ENCODE measurements at regions not wholly inside any gene's neighbourhood (a gene's known extent, or its start where the extent isn't known, plus 50 kb on each side); places are given as distances from the start of the nearest gene placed in this dataset.

DNA sequence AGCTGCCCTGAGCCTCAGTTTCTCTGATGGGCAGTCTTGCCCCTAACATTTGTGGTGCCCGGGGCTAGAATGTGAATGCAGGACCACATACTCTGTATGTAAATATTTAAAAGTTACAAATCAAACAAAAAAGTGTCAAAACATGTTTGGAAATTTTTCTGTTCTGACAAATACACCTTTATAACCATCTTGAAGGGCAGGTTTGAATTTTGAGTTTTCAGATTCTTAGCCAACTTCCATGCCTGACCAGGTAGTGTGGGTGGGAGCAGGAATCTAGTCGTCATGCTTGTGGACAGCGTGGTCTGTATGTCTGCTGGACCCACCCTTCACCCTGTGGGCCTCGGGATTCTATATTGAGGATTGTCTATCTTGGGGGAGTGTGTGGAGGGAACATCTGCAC, 325.1 kb downstream of the SOX4 start:
- intact Hi-C loops (cut with DNase I) = no loop called here
- H3K27ac ChIP-seq (replicated peaks in 1 of 4) = no peak overlapping the region
- TF ChIP-seq POLR2AphosphoS5 (IDR thresholded peaks at IDR 0.05) (no peak), POLR2A (IDR thresholded peaks at IDR 0.05; ENCODE audit: low read depth) (no peak), EP300 (IDR thresholded peaks at IDR 0.05) (no peak)
- TF ChIP-seq, protein P1, sequence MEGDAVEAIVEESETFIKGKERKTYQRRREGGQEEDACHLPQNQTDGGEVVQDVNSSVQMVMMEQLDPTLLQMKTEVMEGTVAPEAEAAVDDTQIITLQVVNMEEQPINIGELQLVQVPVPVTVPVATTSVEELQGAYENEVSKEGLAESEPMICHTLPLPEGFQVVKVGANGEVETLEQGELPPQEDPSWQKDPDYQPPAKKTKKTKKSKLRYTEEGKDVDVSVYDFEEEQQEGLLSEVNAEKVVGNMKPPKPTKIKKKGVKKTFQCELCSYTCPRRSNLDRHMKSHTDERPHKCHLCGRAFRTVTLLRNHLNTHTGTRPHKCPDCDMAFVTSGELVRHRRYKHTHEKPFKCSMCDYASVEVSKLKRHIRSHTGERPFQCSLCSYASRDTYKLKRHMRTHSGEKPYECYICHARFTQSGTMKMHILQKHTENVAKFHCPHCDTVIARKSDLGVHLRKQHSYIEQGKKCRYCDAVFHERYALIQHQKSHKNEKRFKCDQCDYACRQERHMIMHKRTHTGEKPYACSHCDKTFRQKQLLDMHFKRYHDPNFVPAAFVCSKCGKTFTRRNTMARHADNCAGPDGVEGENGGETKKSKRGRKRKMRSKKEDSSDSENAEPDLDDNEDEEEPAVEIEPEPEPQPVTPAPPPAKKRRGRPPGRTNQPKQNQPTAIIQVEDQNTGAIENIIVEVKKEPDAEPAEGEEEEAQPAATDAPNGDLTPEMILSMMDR (IDR thresholded peaks at IDR 0.05) = no peak
- no peaks in the 10 kb centered on the region for H3K27me3 ChIP-seq
- 95% methylated on average over 4 of the region's 4 CpGs for WGBS
- DNase-seq (ENCODE audit: extremely low spot score) = no peak
- H3K4me1 ChIP-seq = peaks cover 5 to 16% (median 12%) of the 10 kb centered on the region in 4 donors
- H3K9me3 ChIP-seq = no peaks in the 10 kb centered on the region
- H3K4me3 ChIP-seq = no peak overlapping the region
- H3K36me3 ChIP-seq = no peaks in the 10 kb centered on the region

DNA sequence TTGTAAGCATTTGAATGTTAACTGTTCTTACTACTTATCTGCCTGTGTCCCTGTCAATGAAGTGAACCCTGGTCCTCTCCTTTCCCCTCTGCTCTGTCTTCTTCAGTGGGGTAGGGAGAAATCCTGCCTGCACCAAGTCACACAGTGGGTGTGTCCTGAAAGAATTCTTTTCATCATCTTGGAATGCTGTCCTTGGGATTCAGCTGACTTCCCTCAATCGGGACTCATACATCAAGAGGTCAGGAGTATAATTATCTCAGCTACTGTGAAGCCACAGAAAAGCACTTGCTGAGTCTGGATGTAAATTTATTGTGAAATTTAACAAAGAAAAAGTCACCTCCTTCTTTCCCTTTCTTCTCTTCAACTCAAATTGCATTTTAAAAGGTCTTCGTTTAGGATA, 328.5 kb downstream of the SOX4 start:
- 84% methylated on average over 2 of the region's 2 CpGs for WGBS

GRCh38 chr6:21924002-21924401, 330.5 kb downstream of the SOX4 start:
- DNase-seq (ENCODE audit: extremely low spot score) = no peak
- H3K36me3 ChIP-seq = no peaks in the 10 kb centered on the region
- H3K4me3 ChIP-seq = no peak overlapping the region
- no peaks in the 10 kb centered on the region for H3K9me3 ChIP-seq
- intact Hi-C loops (cut with DNase I) = no loop called here
- no peaks in the 10 kb centered on the region for H3K4me1 ChIP-seq
- TF ChIP-seq POLR2A (IDR thresholded peaks at IDR 0.05; ENCODE audit: low read depth) (no peak), POLR2AphosphoS5 (IDR thresholded peaks at IDR 0.05) (no peak), EP300 (IDR thresholded peaks at IDR 0.05) (no peak)
- TF ChIP-seq, protein P1 (IDR thresholded peaks at IDR 0.05) = no peak
- no peak overlapping the region for H3K27ac ChIP-seq (replicated peaks in 1 of 4)
- no peaks in the 10 kb centered on the region for H3K27me3 ChIP-seq
- WGBS = 88% methylated on average over 3 of the region's 3 CpGs

More for the DNA sequence above, 328.5 kb downstream of the SOX4 start:
- H3K4me1 ChIP-seq = no peaks in the 10 kb centered on the region
- TF ChIP-seq POLR2A (IDR thresholded peaks at IDR 0.05; ENCODE audit: low read depth) (no peak), POLR2AphosphoS5 (IDR thresholded peaks at IDR 0.05) (no peak), EP300 (IDR thresholded peaks at IDR 0.05) (no peak)
- TF ChIP-seq, protein P1 (IDR thresholded peaks at IDR 0.05) = no peak
- H3K9me3 ChIP-seq = no peaks in the 10 kb centered on the region
- no peak overlapping the region for H3K4me3 ChIP-seq
- DNase-seq (ENCODE audit: extremely low spot score) = no peak
- H3K27me3 ChIP-seq = no peaks in the 10 kb centered on the region
- intact Hi-C loops (cut with DNase I) = no loop called here
- H3K27ac ChIP-seq (replicated peaks in 1 of 4) = no peak overlapping the region
- H3K36me3 ChIP-seq = no peaks in the 10 kb centered on the region

DNA sequence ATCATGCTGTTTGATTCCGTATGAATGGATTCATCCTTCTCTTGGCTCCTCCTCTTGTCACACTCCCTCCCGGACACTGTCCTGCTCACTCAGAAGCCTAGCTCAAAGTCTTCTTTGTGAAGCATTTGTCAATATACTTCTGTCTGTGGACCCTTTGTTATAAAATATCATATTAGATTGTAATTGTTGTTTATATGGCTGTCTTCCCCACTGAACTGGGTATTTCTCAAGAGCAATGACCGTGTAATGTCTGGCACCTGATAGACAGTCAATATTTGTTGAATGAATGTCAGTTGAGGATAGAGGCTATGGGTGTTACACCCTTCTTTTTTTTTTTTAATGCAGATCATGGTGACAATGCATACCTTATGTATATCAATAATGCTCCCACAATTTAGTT, 335.3 kb downstream of the SOX4 start:
- WGBS = 83% methylated on average over 3 of the region's 3 CpGs
- no peak for DNase-seq (ENCODE audit: extremely low spot score)
- no peak overlapping the region for H3K4me3 ChIP-seq
- intact Hi-C loops (cut with DNase I) = no loop called here
- no peaks in the 10 kb centered on the region for H3K9me3 ChIP-seq
- H3K36me3 ChIP-seq = no peaks in the 10 kb centered on the region
- no peak overlapping the region for H3K27ac ChIP-seq (replicated peaks in 1 of 4)
- TF ChIP-seq, protein P1 (IDR thresholded peaks at IDR 0.05) = no peak
- TF ChIP-seq EP300 (IDR thresholded peaks at IDR 0.05) (no peak), POLR2AphosphoS5 (IDR thresholded peaks at IDR 0.05) (no peak), POLR2A (IDR thresholded peaks at IDR 0.05; ENCODE audit: low read depth) (no peak)
- H3K4me1 ChIP-seq = no peaks in the 10 kb centered on the region
- H3K27me3 ChIP-seq = no peaks in the 10 kb centered on the region

DNA sequence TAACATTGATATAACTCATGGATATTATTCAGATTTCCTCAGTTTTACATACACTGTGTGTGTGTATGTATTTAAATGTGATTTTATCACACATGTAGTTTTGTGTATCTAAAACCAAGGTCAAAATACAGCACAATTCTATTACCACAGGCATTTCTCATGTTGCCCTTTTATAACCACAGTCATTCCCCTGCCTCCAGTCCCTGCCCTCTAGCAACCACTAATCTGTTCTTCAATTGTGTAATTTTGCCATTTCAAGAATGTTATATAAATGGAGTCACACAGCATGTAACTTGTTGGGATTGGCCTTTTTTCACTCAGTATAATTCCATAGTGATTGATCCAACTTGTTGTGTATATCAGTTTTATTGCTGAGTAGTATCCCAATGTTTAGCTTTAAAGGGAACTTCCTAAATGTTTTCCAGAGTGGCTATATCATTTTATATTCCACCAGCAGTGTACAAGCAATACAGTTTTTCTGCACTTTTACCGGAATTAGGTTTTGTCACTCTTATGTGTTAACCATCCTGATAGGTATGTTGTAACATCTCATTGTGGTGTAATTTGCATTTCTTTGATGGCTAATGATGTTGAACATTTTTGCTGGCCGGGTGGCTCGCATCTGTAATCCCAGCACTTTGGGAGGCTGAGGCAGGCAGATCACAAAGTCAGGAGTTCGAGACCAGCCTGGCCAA, 338.2 kb downstream of the SOX4 start:
- Histone ChIP-seq H3K27me3 (no peaks in the 10 kb centered on the region), H3K4me1 (peaks cover 0 to 5% (median 0%) of the 10 kb centered on the region in 4 donors), H3K27ac (replicated peaks in 1 of 4) (no peak overlapping the region), H3K36me3 (no peaks in the 10 kb centered on the region), H3K4me3 (no peak overlapping the region), H3K9me3 (no peaks in the 10 kb centered on the region)
- intact Hi-C loops (cut with DNase I) = no loop called here
- 93% methylated on average over 4 of the region's 4 CpGs for WGBS
- TF ChIP-seq, protein P1 (IDR thresholded peaks at IDR 0.05) = no peak
- TF ChIP-seq POLR2A (IDR thresholded peaks at IDR 0.05; ENCODE audit: low read depth) (no peak), POLR2AphosphoS5 (IDR thresholded peaks at IDR 0.05) (no peak), EP300 (IDR thresholded peaks at IDR 0.05) (no peak)
- no peak for DNase-seq (ENCODE audit: extremely low spot score)

Data from esophagus muscularis mucosa (tissue), 4 donors.